ENCODE measurements at regions not wholly inside any gene's neighbourhood (a gene's known extent, or its start where the extent isn't known, plus 50 kb on each side); places are given as distances from the start of the nearest gene placed in this dataset.

DNA sequence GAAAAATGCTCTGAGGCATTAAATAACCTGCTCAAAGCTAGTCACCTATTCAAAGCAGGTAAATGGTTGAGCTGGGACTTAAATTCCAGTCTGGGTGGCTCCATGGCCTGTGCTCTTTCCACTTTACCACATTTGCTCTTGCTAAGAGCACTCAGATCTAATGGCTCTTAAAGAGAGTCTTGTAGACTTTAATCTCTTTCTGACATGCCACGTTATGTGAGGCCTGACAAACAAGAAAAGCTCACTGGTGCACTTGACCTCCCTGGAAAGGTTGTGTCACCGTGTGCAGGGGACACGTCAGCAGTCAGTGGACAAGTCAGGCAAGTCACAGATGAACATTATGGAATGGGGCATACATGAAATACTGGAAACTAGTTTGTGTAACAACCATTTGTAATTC, 129.9 kb upstream of the RPS23 start:
- DNase-seq (ENCODE audit: low read depth in 1 of 2, low spot score in 1 of 2) = no peak
- H3K4me3 ChIP-seq (replicated peaks; ENCODE audit: insufficient read depth, low read length) = no peak overlapping the region
- no peak overlapping the region for H3K27ac ChIP-seq (replicated peaks)
- TF ChIP-seq POLR2AphosphoS5 (IDR thresholded peaks at IDR 0.05; ENCODE audit: low read depth) = no peak
- TF ChIP-seq SPI1 (IDR thresholded peaks at IDR 0.05; ENCODE audit: borderline replicate concordance, low read depth) = no peak
- TF ChIP-seq GABPA (IDR thresholded peaks at IDR 0.05; ENCODE audit: low read depth) = no peak
- TF ChIP-seq, protein P1, sequence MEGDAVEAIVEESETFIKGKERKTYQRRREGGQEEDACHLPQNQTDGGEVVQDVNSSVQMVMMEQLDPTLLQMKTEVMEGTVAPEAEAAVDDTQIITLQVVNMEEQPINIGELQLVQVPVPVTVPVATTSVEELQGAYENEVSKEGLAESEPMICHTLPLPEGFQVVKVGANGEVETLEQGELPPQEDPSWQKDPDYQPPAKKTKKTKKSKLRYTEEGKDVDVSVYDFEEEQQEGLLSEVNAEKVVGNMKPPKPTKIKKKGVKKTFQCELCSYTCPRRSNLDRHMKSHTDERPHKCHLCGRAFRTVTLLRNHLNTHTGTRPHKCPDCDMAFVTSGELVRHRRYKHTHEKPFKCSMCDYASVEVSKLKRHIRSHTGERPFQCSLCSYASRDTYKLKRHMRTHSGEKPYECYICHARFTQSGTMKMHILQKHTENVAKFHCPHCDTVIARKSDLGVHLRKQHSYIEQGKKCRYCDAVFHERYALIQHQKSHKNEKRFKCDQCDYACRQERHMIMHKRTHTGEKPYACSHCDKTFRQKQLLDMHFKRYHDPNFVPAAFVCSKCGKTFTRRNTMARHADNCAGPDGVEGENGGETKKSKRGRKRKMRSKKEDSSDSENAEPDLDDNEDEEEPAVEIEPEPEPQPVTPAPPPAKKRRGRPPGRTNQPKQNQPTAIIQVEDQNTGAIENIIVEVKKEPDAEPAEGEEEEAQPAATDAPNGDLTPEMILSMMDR (IDR thresholded peaks at IDR 0.05; ENCODE audit: insufficient read depth, low read length) = no peak
- TF ChIP-seq, protein P2, sequence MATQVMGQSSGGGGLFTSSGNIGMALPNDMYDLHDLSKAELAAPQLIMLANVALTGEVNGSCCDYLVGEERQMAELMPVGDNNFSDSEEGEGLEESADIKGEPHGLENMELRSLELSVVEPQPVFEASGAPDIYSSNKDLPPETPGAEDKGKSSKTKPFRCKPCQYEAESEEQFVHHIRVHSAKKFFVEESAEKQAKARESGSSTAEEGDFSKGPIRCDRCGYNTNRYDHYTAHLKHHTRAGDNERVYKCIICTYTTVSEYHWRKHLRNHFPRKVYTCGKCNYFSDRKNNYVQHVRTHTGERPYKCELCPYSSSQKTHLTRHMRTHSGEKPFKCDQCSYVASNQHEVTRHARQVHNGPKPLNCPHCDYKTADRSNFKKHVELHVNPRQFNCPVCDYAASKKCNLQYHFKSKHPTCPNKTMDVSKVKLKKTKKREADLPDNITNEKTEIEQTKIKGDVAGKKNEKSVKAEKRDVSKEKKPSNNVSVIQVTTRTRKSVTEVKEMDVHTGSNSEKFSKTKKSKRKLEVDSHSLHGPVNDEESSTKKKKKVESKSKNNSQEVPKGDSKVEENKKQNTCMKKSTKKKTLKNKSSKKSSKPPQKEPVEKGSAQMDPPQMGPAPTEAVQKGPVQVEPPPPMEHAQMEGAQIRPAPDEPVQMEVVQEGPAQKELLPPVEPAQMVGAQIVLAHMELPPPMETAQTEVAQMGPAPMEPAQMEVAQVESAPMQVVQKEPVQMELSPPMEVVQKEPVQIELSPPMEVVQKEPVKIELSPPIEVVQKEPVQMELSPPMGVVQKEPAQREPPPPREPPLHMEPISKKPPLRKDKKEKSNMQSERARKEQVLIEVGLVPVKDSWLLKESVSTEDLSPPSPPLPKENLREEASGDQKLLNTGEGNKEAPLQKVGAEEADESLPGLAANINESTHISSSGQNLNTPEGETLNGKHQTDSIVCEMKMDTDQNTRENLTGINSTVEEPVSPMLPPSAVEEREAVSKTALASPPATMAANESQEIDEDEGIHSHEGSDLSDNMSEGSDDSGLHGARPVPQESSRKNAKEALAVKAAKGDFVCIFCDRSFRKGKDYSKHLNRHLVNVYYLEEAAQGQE (IDR thresholded peaks at IDR 0.05; ENCODE audit: insufficient replicate concordance, low read depth) = no peak
- no peaks in the 10 kb centered on the region for H3K27me3 ChIP-seq (ENCODE audit: insufficient read depth, poor library complexity, severe bottlenecking)

DNA sequence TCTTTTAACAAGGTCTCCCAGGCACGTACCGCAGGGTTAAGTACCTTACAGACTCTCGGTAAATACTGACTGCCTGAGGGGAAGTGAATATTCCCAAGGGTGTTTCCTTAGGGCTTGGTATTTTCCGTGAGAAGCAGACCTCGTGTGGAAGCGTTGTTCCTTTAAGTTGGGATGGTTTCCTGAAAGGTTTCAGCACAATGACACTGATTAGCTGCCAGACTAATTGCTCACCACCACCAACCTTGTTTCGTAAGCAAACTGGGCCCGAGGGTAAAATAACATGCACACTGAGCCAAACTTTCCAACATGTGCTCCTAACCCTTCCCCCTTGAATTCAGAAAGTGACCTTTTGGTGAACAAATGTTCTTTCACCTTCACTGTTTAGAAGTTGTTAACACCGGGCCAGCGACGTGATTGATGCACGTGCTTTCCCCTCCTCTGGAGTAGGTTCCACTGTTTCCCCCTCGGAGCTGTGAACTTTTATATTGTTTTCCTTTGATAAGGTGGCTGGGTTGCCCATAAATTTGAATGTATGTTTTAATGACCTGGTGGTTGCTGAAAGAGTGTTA, 128.1 kb upstream of the RPS23 start:
- Histone ChIP-seq H3K27ac (replicated peaks) (no peak overlapping the region), H3K4me3 (replicated peaks; ENCODE audit: insufficient read depth, low read length) (no peak overlapping the region), H3K27me3 (ENCODE audit: insufficient read depth, poor library complexity, severe bottlenecking) (no peaks in the 10 kb centered on the region)
- TF ChIP-seq, protein P2 (IDR thresholded peaks at IDR 0.05; ENCODE audit: insufficient replicate concordance, low read depth) = no peak
- no peak for TF ChIP-seq GABPA (IDR thresholded peaks at IDR 0.05; ENCODE audit: low read depth)
- TF ChIP-seq POLR2AphosphoS5 (IDR thresholded peaks at IDR 0.05; ENCODE audit: low read depth) = no peak
- TF ChIP-seq, protein P1 (IDR thresholded peaks at IDR 0.05; ENCODE audit: insufficient read depth, low read length) = no peak
- TF ChIP-seq SPI1 (IDR thresholded peaks at IDR 0.05; ENCODE audit: borderline replicate concordance, low read depth) = no peak
- no peak for DNase-seq (ENCODE audit: low read depth in 1 of 2, low spot score in 1 of 2)

DNA sequence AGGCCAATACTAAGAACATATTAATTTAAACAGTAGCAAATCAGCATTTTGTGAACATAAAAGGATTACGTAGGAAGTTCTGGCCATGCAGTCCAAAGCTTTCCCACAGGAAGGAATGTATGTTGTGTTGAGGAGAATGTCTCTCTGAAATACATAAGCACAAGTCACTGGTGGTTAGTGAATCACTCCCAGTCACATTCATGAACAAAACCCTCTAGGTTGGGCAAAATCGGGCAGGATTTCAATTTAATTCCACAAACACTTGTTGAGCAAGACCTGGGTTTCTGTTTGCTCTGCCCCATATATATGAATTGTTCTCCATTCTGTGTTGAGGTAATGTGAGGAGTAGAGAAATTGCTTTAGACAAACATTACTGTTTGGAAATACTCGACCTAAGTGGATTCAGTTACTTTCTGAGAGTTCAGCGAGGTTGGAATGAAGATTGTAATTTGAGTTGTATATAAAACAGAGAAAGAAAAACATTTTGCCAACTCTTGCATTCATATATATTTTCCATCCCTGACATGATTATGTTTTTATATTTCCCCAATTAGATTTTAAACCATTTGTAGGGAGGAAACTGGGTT, 127.6 kb upstream of the RPS23 start:
- H3K27ac ChIP-seq (replicated peaks) = no peak overlapping the region
- H3K27me3 ChIP-seq (ENCODE audit: insufficient read depth, poor library complexity, severe bottlenecking) = no peaks in the 10 kb centered on the region
- H3K4me3 ChIP-seq (replicated peaks; ENCODE audit: insufficient read depth, low read length) = no peak overlapping the region
- TF ChIP-seq GABPA (IDR thresholded peaks at IDR 0.05; ENCODE audit: low read depth) = no peak
- TF ChIP-seq SPI1 (IDR thresholded peaks at IDR 0.05; ENCODE audit: borderline replicate concordance, low read depth) = no peak
- TF ChIP-seq, protein P2 (IDR thresholded peaks at IDR 0.05; ENCODE audit: insufficient replicate concordance, low read depth) = no peak
- TF ChIP-seq, protein P1 (IDR thresholded peaks at IDR 0.05; ENCODE audit: insufficient read depth, low read length) = no peak
- TF ChIP-seq POLR2AphosphoS5 (IDR thresholded peaks at IDR 0.05; ENCODE audit: low read depth) = no peak
- DNase-seq (ENCODE audit: low read depth in 1 of 2, low spot score in 1 of 2) = no peak

Data from HL-60 (cell line).